ENCODE measurements at regions not wholly inside any gene's neighbourhood (a gene's known extent, or its start where the extent isn't known, plus 50 kb on each side); places are given as distances from the start of the nearest gene placed in this dataset.

DNA sequence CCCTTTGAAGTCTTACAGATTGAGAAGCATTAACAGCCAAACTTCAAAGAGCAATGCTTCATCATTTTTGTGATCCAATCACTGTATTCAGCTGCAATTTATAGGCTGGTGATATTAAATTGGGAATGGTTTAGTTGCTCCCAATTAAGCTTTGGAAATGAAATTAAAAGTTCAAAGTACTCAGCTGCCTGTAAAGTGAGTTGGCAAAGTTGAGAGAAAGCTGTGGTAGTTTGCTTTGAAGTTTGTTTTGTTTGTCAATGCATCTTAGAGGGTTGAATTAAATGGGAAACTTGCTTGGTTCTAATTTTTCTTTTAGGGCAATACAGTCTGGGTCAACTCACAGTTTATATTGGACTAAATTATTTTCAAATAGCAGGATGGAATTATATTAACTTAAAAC lies 238.4 kb upstream of the CTSO start:
- BruUV-seq (replicated peaks) = no TSS peak
- Histone ChIP-seq H4K20me1 (ENCODE audit: insufficient read depth, low read length) (no peaks in the 10 kb centered on the region), H3K4me1 (ENCODE audit: insufficient read depth, low read length, poor library complexity, severe bottlenecking) (no peaks in the 10 kb centered on the region), H3K4me2 (ENCODE audit: low read length) (no peak overlapping the region), H3K4me3 (ENCODE audit: low read depth, low read length, poor library complexity, severe bottlenecking) (no peak overlapping the region), H3K36me3 (ENCODE audit: insufficient read depth, low read length) (no peaks in the 10 kb centered on the region), H3K79me2 (ENCODE audit: insufficient read depth, low read depth, low read length) (no peaks in the 10 kb centered on the region), H3K27ac (ENCODE audit: low read depth, low read length, poor library complexity, severe bottlenecking) (no peak overlapping the region), H3K9me3 (ENCODE audit: low read length) (no peaks in the 10 kb centered on the region), H3K9me2 (ENCODE audit: insufficient read depth, low read length) (no peaks in the 10 kb centered on the region), H2AFZ (ENCODE audit: low read length) (no peak overlapping the region)
- TF ChIP-seq EZH2phosphoT487 (IDR thresholded peaks at IDR 0.05; ENCODE audit: borderline replicate concordance, low read depth, low read length) (no peak), CTCF (conservative IDR thresholded peaks at IDR 0.05; ENCODE audit: low read length) (no peak)
- intact Hi-C loops (cut with micrococcal nuclease; ENCODE audit: unreplicated experiment) = no loop called here
- ChIA-PET CTCF (ENCODE audit: unreplicated experiment) (no interaction called here), POLR2A (interaction anchor here (0.7 kb wide), 1 partner anchor 213 kb away, joined by 3 read pairs; no protein-coding TSS in a partner anchor)
- DNase-seq (ENCODE audit: low spot score) = no peak

GRCh38 chr4:156191044-156191781 lies 237.5 kb upstream of the CTSO start:
- intact Hi-C loops (cut with micrococcal nuclease; ENCODE audit: unreplicated experiment) = no loop called here
- Histone ChIP-seq H3K79me2 (ENCODE audit: insufficient read depth, low read depth, low read length) (no peaks in the 10 kb centered on the region), H3K9me3 (ENCODE audit: low read length) (no peaks in the 10 kb centered on the region), H3K9me2 (ENCODE audit: insufficient read depth, low read length) (no peaks in the 10 kb centered on the region), H3K4me1 (ENCODE audit: insufficient read depth, low read length, poor library complexity, severe bottlenecking) (no peaks in the 10 kb centered on the region), H3K4me2 (ENCODE audit: low read length) (no peak overlapping the region), H3K36me3 (ENCODE audit: insufficient read depth, low read length) (no peaks in the 10 kb centered on the region), H2AFZ (ENCODE audit: low read length) (no peak overlapping the region), H3K4me3 (ENCODE audit: low read depth, low read length, poor library complexity, severe bottlenecking) (no peak overlapping the region), H4K20me1 (ENCODE audit: insufficient read depth, low read length) (no peaks in the 10 kb centered on the region), H3K27ac (ENCODE audit: low read depth, low read length, poor library complexity, severe bottlenecking) (no peak overlapping the region)
- BruUV-seq (replicated peaks) = no TSS peak
- POLR2A ChIA-PET = no interaction called here
- no peak for TF ChIP-seq CTCF (conservative IDR thresholded peaks at IDR 0.05; ENCODE audit: low read length)
- TF ChIP-seq EZH2phosphoT487 (IDR thresholded peaks at IDR 0.05; ENCODE audit: borderline replicate concordance, low read depth, low read length) = no peak
- CTCF ChIA-PET (ENCODE audit: unreplicated experiment) = no interaction called here
- no peak for DNase-seq (ENCODE audit: low spot score)

- H3K9me3 ChIP-seq (ENCODE audit: low read length) = no peaks in the 10 kb centered on the region
- H2AFZ ChIP-seq (ENCODE audit: low read length) = no peak overlapping the region
- H3K4me1 ChIP-seq (ENCODE audit: insufficient read depth, low read length, poor library complexity, severe bottlenecking) = no peaks in the 10 kb centered on the region
- ChIA-PET POLR2A (no interaction called here), CTCF (ENCODE audit: unreplicated experiment) (no interaction called here)
- intact Hi-C loops (cut with micrococcal nuclease; ENCODE audit: unreplicated experiment) = no loop called here
- no peaks in the 10 kb centered on the region for H3K36me3 ChIP-seq (ENCODE audit: insufficient read depth, low read length)
- no peak for TF ChIP-seq CTCF (conservative IDR thresholded peaks at IDR 0.05; ENCODE audit: low read length)
- TF ChIP-seq EZH2phosphoT487 (IDR thresholded peaks at IDR 0.05; ENCODE audit: borderline replicate concordance, low read depth, low read length) = no peak
- H3K9me2 ChIP-seq (ENCODE audit: insufficient read depth, low read length) = no peaks in the 10 kb centered on the region
- H4K20me1 ChIP-seq (ENCODE audit: insufficient read depth, low read length) = no peaks in the 10 kb centered on the region
- no peaks in the 10 kb centered on the region for H3K79me2 ChIP-seq (ENCODE audit: insufficient read depth, low read depth, low read length)
- H3K4me3 ChIP-seq (ENCODE audit: low read depth, low read length, poor library complexity, severe bottlenecking) = no peak overlapping the region
- DNase-seq (ENCODE audit: low spot score) = no peak
- no peak overlapping the region for H3K27ac ChIP-seq (ENCODE audit: low read depth, low read length, poor library complexity, severe bottlenecking)
- BruUV-seq (replicated peaks) = no TSS peak
- H3K4me2 ChIP-seq (ENCODE audit: low read length) = no peak overlapping the region
These were observed 236.9 kb upstream of the CTSO start for GRCh38 chr4:156190615-156191014.

Data from OCI-LY7 (cell line).